ENCODE measurements at regions not wholly inside any gene's neighbourhood (a gene's known extent, or its start where the extent isn't known, plus 50 kb on each side); places are given as distances from the start of the nearest gene placed in this dataset.

DNA sequence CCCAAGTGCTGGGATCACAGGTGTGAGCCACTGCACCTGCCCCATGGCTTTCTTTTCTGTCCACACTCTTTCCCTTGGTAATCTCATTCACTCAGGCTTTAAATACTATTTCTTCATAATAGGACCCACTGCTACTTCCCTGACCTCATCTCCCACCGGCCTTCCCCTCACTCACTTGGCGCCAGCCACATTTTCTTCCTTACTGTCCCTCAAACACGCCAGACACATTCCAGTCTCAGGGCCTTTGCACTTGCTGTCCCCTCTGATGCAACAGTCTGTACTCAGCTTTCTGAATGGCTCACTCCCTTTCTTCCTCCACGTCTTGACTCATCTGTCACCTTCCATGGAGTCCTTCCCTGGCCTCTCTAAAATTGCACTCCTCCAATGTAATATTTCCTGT, 111.1 kb upstream of the MVB12B start:
- TF ChIP-seq PCBP1 (IDR thresholded peaks at IDR 0.05; ENCODE audit: low read depth, low read length, poor library complexity, severe bottlenecking), result no peak
- no peak for TF ChIP-seq ZEB2 (IDR thresholded peaks at IDR 0.05)
- TF ChIP-seq ZNF766 (CRISPR knock-in tag; conservative IDR thresholded peaks at IDR 0.05), result no peak
- TF ChIP-seq, protein P1, sequence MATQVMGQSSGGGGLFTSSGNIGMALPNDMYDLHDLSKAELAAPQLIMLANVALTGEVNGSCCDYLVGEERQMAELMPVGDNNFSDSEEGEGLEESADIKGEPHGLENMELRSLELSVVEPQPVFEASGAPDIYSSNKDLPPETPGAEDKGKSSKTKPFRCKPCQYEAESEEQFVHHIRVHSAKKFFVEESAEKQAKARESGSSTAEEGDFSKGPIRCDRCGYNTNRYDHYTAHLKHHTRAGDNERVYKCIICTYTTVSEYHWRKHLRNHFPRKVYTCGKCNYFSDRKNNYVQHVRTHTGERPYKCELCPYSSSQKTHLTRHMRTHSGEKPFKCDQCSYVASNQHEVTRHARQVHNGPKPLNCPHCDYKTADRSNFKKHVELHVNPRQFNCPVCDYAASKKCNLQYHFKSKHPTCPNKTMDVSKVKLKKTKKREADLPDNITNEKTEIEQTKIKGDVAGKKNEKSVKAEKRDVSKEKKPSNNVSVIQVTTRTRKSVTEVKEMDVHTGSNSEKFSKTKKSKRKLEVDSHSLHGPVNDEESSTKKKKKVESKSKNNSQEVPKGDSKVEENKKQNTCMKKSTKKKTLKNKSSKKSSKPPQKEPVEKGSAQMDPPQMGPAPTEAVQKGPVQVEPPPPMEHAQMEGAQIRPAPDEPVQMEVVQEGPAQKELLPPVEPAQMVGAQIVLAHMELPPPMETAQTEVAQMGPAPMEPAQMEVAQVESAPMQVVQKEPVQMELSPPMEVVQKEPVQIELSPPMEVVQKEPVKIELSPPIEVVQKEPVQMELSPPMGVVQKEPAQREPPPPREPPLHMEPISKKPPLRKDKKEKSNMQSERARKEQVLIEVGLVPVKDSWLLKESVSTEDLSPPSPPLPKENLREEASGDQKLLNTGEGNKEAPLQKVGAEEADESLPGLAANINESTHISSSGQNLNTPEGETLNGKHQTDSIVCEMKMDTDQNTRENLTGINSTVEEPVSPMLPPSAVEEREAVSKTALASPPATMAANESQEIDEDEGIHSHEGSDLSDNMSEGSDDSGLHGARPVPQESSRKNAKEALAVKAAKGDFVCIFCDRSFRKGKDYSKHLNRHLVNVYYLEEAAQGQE (IDR thresholded peaks at IDR 0.05; ENCODE audit: borderline replicate concordance), result no peak
- TF ChIP-seq, protein P1 (CRISPR knock-in tag; IDR thresholded peaks at IDR 0.05; ENCODE audit: low read depth), result no peak
- no peak for TF ChIP-seq EP300 (IDR thresholded peaks at IDR 0.05; ENCODE audit: low read length)

All from K562 (cell line).